ENCODE measurements at regions not wholly inside any gene's neighbourhood (a gene's known extent, or its start where the extent isn't known, plus 50 kb on each side); places are given as distances from the start of the nearest gene placed in this dataset.
A peak's percentile ranks its signal among the peaks of the same experiment; 100 is the strongest.
"Not testable (repeated sequence)": the region's sequence is repeated elsewhere in the genome, so short reads cannot be mapped to it uniquely, and the experiment has no call there.

GRCh38 chr5:82720213-82721086, 356.7 kb downstream of the TMEM167A start:
- no peak for TF ChIP-seq EZH2 (IDR thresholded peaks at IDR 0.05; ENCODE audit: borderline replicate concordance, low read depth, low read length, severe bottlenecking)
- TF ChIP-seq CTCF (IDR thresholded peaks at IDR 0.05; ENCODE audit: borderline replicate concordance, extremely low read depth, low read length, poor library complexity, severe bottlenecking): no peak
- H3K9me3 ChIP-seq (ENCODE audit: insufficient read depth, low read length, severe bottlenecking): no peaks in the 10 kb centered on the region
- H3K27me3 ChIP-seq (ENCODE audit: insufficient read depth, low read length, poor library complexity): no peaks in the 10 kb centered on the region
- H4K20me1 ChIP-seq (ENCODE audit: insufficient read depth, low read length): no peaks in the 10 kb centered on the region
- no peaks in the 10 kb centered on the region for H3K79me2 ChIP-seq (ENCODE audit: insufficient read depth, low read length)
- H3K4me3 ChIP-seq (ENCODE audit: low read depth in 1 of 2, low read length in 2 of 2): no peak overlapping the region
- no peak overlapping the region for H3K4me2 ChIP-seq (ENCODE audit: insufficient read depth, low read length)
- H3K36me3 ChIP-seq (ENCODE audit: insufficient read depth, low read length): no peaks in the 10 kb centered on the region
- no peak overlapping the region for H3K9ac ChIP-seq (ENCODE audit: low read depth, low read length)
- no peak overlapping the region for H3K27ac ChIP-seq (ENCODE audit: low read length)
- peaks cover 42% of the 10 kb centered on the region for H3K4me1 ChIP-seq (ENCODE audit: insufficient read depth, low read length)
- no peak for ATAC-seq (ENCODE audit: insufficient read depth, low read depth)
- H2AFZ ChIP-seq (ENCODE audit: low read depth, low read length): no peak overlapping the region
- no peak for DNase-seq

GRCh38 chr5:82719368-82719767, 357.8 kb downstream of the TMEM167A start:
- H3K4me3 ChIP-seq (ENCODE audit: low read depth in 1 of 2, low read length in 2 of 2): no peak overlapping the region
- H3K4me2 ChIP-seq (ENCODE audit: insufficient read depth, low read length): no peak overlapping the region
- peak; percentile 85 for ATAC-seq (ENCODE audit: insufficient read depth, low read depth)
- no peaks in the 10 kb centered on the region for H3K27me3 ChIP-seq (ENCODE audit: insufficient read depth, low read length, poor library complexity)
- H3K9me3 ChIP-seq (ENCODE audit: insufficient read depth, low read length, severe bottlenecking): no peaks in the 10 kb centered on the region
- no peak overlapping the region for H3K27ac ChIP-seq (ENCODE audit: low read length)
- H2AFZ ChIP-seq (ENCODE audit: low read depth, low read length): no peak overlapping the region
- peak; percentile 43 for DNase-seq
- TF ChIP-seq CTCF (IDR thresholded peaks at IDR 0.05; ENCODE audit: borderline replicate concordance, extremely low read depth, low read length, poor library complexity, severe bottlenecking) (no peak), EZH2 (IDR thresholded peaks at IDR 0.05; ENCODE audit: borderline replicate concordance, low read depth, low read length, severe bottlenecking) (no peak)
- H3K4me1 ChIP-seq (ENCODE audit: insufficient read depth, low read length): peaks cover 42% of the 10 kb centered on the region
- no peaks in the 10 kb centered on the region for H4K20me1 ChIP-seq (ENCODE audit: insufficient read depth, low read length)
- no peaks in the 10 kb centered on the region for H3K36me3 ChIP-seq (ENCODE audit: insufficient read depth, low read length)
- no peak overlapping the region for H3K9ac ChIP-seq (ENCODE audit: low read depth, low read length)
- H3K79me2 ChIP-seq (ENCODE audit: insufficient read depth, low read length): no peaks in the 10 kb centered on the region

GRCh38 chr5:82717738-82718137, 359.5 kb downstream of the TMEM167A start:
- DNase-seq (no peak), ATAC-seq (ENCODE audit: insufficient read depth, low read depth) (no peak)
- peaks cover 33% of the 10 kb centered on the region for H3K4me1 ChIP-seq (ENCODE audit: insufficient read depth, low read length)
- no peak overlapping the region for H2AFZ ChIP-seq (ENCODE audit: low read depth, low read length)
- H3K27me3 ChIP-seq (ENCODE audit: insufficient read depth, low read length, poor library complexity): no peaks in the 10 kb centered on the region
- H3K4me2 ChIP-seq (ENCODE audit: insufficient read depth, low read length): no peak overlapping the region
- H3K36me3 ChIP-seq (ENCODE audit: insufficient read depth, low read length): no peaks in the 10 kb centered on the region
- no peak overlapping the region for H3K4me3 ChIP-seq (ENCODE audit: low read depth in 1 of 2, low read length in 2 of 2)
- no peaks in the 10 kb centered on the region for H3K9me3 ChIP-seq (ENCODE audit: insufficient read depth, low read length, severe bottlenecking)
- TF ChIP-seq EZH2 (IDR thresholded peaks at IDR 0.05; ENCODE audit: borderline replicate concordance, low read depth, low read length, severe bottlenecking) (no peak), CTCF (IDR thresholded peaks at IDR 0.05; ENCODE audit: borderline replicate concordance, extremely low read depth, low read length, poor library complexity, severe bottlenecking) (no peak)
- H3K27ac ChIP-seq (ENCODE audit: low read length): no peak overlapping the region
- no peak overlapping the region for H3K9ac ChIP-seq (ENCODE audit: low read depth, low read length)
- H4K20me1 ChIP-seq (ENCODE audit: insufficient read depth, low read length): no peaks in the 10 kb centered on the region
- H3K79me2 ChIP-seq (ENCODE audit: insufficient read depth, low read length): no peaks in the 10 kb centered on the region

GRCh38 chr5:82714732-82715131, 362.5 kb downstream of the TMEM167A start:
- DNase-seq; ATAC-seq (ENCODE audit: insufficient read depth, low read depth); H3K27me3 ChIP-seq (ENCODE audit: insufficient read depth, low read length, poor library complexity); H3K4me2 ChIP-seq (ENCODE audit: insufficient read depth, low read length); H3K4me3 ChIP-seq (ENCODE audit: low read depth in 1 of 2, low read length in 2 of 2); H3K9me3 ChIP-seq (ENCODE audit: insufficient read depth, low read length, severe bottlenecking); H3K27ac ChIP-seq (ENCODE audit: low read length); H4K20me1 ChIP-seq (ENCODE audit: insufficient read depth, low read length); H3K9ac ChIP-seq (ENCODE audit: low read depth, low read length); H3K36me3 ChIP-seq (ENCODE audit: insufficient read depth, low read length); H2AFZ ChIP-seq (ENCODE audit: low read depth, low read length); H3K79me2 ChIP-seq (ENCODE audit: insufficient read depth, low read length): not testable (repeated sequence)
- H3K4me1 ChIP-seq (ENCODE audit: insufficient read depth, low read length): peaks cover 11% of the 10 kb centered on the region

Data from DND-41 (cell line).